Mucosa of descending colon (tissue), 3 donors: ENCODE measurements at regions not wholly inside any gene's neighbourhood (a gene's known extent, or its start where the extent isn't known, plus 50 kb on each side); places are given as distances from the start of the nearest gene placed in this dataset.

Experiments used
- ATAC-seq: fragments of 200-7000 bp; cut with Tn5 transposase; one replicate; pipeline ENCODE4 v1.9.1; 2020; ENCODE audit warnings: mild to moderate bottlenecking, moderate library complexity
- DNase-seq, 3 donors: peaks; one replicate each; pipeline ENCODE4 v3.0.0-alpha.2; 2020
- H3K36me3 ChIP-seq: fragments of 200-600 bp; one replicate; pipeline ENCODE4 v1.8.0; 2021; ENCODE audit warnings: low read depth, mild to moderate bottlenecking
- H3K4me1 ChIP-seq: fragments of 200-600 bp; one replicate; pipeline ENCODE4 v1.8.0; 2021; ENCODE audit warnings: low read depth, mild to moderate bottlenecking
- H3K4me3 ChIP-seq: fragments of 200-600 bp; one replicate; pipeline ENCODE4 v1.8.0; 2021; ENCODE audit warnings: mild to moderate bottlenecking
- H3K9me3 ChIP-seq: fragments of 200-600 bp; one replicate; pipeline ENCODE4 v1.8.0; 2021; ENCODE audit warnings: mild to moderate bottlenecking
- CTCF ChIP-seq: fragments of 200-600 bp; IDR thresholded peaks from one replicate; pipeline ENCODE4 v1.8.0; 2022; ENCODE audit warnings: antibody characterized with exemption, mild to moderate bottlenecking
- intact Hi-C, 2 donors: fragments of 100-400 bp; cut with DNase I in 1 of 2; cut with micrococcal nuclease in 1 of 2; formaldehyde crosslinking; loops; one replicate each; pipeline versions ENCODE4 v1.11.0 to v1.11.1; 2022; cut with DNase I, micrococcal nuclease
- donor health status: DM: no; HTN: no; CAD: no; lungs with moderate emphysema.
- donor health status: DM: no; HTN: no; CAD: no.
- donor health status: DM: no; HTN: yes; CAD: no.

GRCh38 chr4:165715211-165715610 lies 157.8 kb upstream of the TLL1 start:
- H3K4me3 ChIP-seq, result no peak overlapping the region
- intact Hi-C loops, result no loop called here
- DNase-seq, result no peak
- H3K9me3 ChIP-seq, result no peaks in the 10 kb centered on the region
- TF ChIP-seq CTCF, result no peak
- H3K36me3 ChIP-seq, result no peaks in the 10 kb centered on the region
- ATAC-seq, result no peak
- H3K4me1 ChIP-seq, result no peaks in the 10 kb centered on the region

DNA sequence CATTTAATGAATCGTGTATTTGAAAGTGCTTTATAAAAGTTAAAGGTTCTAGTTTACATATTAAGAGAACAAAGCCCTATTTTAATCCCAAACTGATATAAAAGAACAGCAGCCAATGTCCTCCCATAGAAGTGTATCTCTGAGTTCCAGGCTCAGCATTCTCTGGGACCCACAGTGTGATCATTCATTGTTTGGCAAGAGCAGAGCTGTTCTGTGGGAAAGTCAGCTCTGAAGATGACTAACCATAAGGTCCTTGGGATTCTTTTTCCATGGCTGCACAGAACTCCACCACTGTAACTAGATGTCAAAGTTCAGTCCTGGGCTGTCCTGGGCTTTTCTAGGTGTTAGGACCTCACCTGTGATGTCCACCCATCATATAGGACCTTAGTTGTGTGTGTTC lies 157.0 kb upstream of the TLL1 start:
- no peak for TF ChIP-seq CTCF
- ATAC-seq, result no peak
- no peaks in the 10 kb centered on the region for H3K9me3 ChIP-seq
- intact Hi-C loops, result no loop called here
- no peaks in the 10 kb centered on the region for H3K4me1 ChIP-seq
- DNase-seq, result no peak
- no peaks in the 10 kb centered on the region for H3K36me3 ChIP-seq
- H3K4me3 ChIP-seq, result no peak overlapping the region

DNA sequence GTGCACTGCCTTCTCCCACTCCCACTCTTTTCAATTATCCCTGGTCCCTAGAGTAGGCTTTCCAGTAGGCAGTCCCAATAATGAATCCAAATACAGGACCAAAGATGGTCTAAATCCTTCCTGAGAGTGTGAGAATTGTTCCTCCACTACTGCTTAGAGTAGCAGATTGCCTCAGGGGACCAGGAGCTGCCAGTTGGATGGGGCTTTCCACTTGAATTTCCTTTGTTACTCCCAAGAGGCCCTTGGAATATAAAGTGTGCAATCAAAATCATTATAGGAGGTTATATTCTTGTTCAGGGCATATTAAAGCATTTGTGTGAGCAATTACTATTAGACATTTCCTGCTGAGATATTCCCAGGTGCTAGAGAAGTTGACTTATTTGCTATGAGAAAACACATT lies 156.6 kb upstream of the TLL1 start:
- no peak for ATAC-seq
- Histone ChIP-seq H3K9me3 (no peaks in the 10 kb centered on the region), H3K36me3 (no peaks in the 10 kb centered on the region), H3K4me3 (no peak overlapping the region), H3K4me1 (no peaks in the 10 kb centered on the region)
- no peak for DNase-seq
- TF ChIP-seq CTCF, result no peak
- intact Hi-C loops, result no loop called here

- DNase-seq (no peak), ATAC-seq (no peak)
- Histone ChIP-seq H3K9me3 (no peaks in the 10 kb centered on the region), H3K4me1 (no peaks in the 10 kb centered on the region), H3K4me3 (no peak overlapping the region), H3K36me3 (no peaks in the 10 kb centered on the region)
- no peak for TF ChIP-seq CTCF
- intact Hi-C loops, result no loop called here
Measured at GRCh38 chr4:165718660-165719059, 154.4 kb upstream of the TLL1 start.

DNA sequence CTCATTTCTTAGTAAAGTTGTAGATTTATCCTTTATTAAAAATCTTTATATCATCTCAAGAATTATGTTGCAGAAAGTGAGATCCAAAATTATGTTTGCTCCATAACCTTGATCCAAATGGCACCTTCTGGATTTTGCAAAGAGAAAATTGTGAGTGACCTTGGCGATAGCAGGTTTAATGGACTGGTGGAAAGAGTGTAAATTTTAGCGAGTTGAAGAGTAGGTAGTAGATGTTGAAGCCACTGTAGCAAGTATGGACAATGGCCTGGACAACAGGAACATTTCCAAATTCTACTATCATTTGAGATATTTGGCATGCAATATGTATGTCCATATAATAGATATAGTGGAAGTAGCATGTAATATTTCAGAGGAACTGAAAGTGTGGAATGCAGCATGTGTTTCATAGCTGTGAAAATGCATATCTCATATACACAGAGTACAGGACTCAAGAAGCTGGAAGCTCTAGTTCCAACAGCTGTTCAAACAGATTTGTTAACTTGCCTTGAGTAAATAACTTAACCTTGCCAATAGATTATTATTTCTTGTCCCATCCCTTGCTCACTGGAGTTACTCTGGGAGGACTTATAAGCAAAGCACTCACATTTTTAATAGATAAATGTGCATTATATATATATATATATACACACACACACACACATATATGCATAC lies 152.5 kb upstream of the TLL1 start:
- no peaks in the 10 kb centered on the region for H3K4me1 ChIP-seq
- DNase-seq (no peak), ATAC-seq (no peak)
- H3K4me3 ChIP-seq, result no peak overlapping the region
- H3K9me3 ChIP-seq, result no peaks in the 10 kb centered on the region
- intact Hi-C loops, result no loop called here
- no peak for TF ChIP-seq CTCF
- no peaks in the 10 kb centered on the region for H3K36me3 ChIP-seq

DNA sequence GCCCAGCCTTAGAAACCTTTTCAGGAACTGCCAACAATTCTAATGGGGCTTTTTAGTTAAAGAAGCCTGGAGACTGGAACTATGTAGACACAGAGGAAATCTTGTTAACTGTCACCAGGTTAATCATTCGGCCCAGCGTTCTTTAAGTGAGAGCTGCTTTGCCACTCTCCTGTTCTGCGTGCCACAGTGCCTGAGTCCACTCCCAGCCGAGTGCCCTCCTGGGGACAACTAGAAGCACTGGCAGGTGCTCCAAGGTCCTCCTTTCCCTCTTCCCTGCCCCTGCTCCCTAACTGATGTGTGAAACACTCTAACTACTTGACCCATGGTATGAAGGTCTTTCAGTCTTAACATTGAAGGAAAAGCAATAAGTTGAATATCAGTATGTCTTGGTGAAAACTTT lies 151.2 kb upstream of the TLL1 start:
- Histone ChIP-seq H3K4me3 (no peak overlapping the region), H3K36me3 (no peaks in the 10 kb centered on the region), H3K4me1 (no peaks in the 10 kb centered on the region), H3K9me3 (no peaks in the 10 kb centered on the region)
- no peak for ATAC-seq
- intact Hi-C loops, result no loop called here
- DNase-seq, result no peak
- no peak for TF ChIP-seq CTCF
